K562 (cell line): ENCODE measurements at regions not wholly inside any gene's neighbourhood (a gene's known extent, or its start where the extent isn't known, plus 50 kb on each side); places are given as distances from the start of the nearest gene placed in this dataset.

Source experiments
- CREB1 ChIP-seq, 2 experiments: sonication (generic) in 1 of 2; formaldehyde crosslinking in 1 of 2; IDR thresholded peaks; 2 replicates each; pipeline versions ENCODE4 v1.6.1 to v1.8.0; 2012 to 2022; ENCODE audit warnings: inconsistent platforms in 1 of 2, mild to moderate bottlenecking in 1 of 2, missing genetic modification reagents in 1 of 2, moderate library complexity in 1 of 2
- GABPA ChIP-seq: fragments of 200-800 bp; sonication (Bioruptor generic); conservative IDR thresholded peaks from 2 replicates; pipeline ENCODE4 v1.6.1; 2016; ENCODE audit warnings: low read depth, missing genetic modification characterization, missing compliant biosample characterization
- SMARCA5 ChIP-seq: fragments of 450-650 bp; IDR thresholded peaks from 2 replicates; pipeline ENCODE4 v1.6.1; 2016
- SRSF1 ChIP-seq: fragments of 200-400 bp; formaldehyde crosslinking; IDR thresholded peaks from 2 replicates; pipeline ENCODE4 v1.6.1; 2017; ENCODE audit warnings: mild to moderate bottlenecking, low read depth, low read length, moderate library complexity
- TAL1 ChIP-seq: fragments of 450-650 bp; IDR thresholded peaks from 2 replicates; pipeline ENCODE4 v1.6.1; 2016; ENCODE audit warnings: mild to moderate bottlenecking
- TEAD4 ChIP-seq, 2 experiments: sonication (generic) in 1 of 2; formaldehyde crosslinking in 1 of 2; IDR thresholded peaks; 2 replicates each; pipeline versions ENCODE4 v1.6.1 to v1.8.0; 2012 to 2022; ENCODE audit warnings: borderline replicate concordance in 1 of 2, inconsistent platforms in 1 of 2, low read length in 1 of 2, mild to moderate bottlenecking in 1 of 2, missing genetic modification reagents in 1 of 2
- ZBTB17 ChIP-seq: fragments of 450-650 bp; formaldehyde crosslinking; IDR thresholded peaks from 2 replicates; pipeline ENCODE4 v1.4.0; 2020; ENCODE audit warnings: mild to moderate bottlenecking
- ZNF263 ChIP-seq: sonication (generic); formaldehyde crosslinking; IDR thresholded peaks from 2 replicates; pipeline ENCODE4 v1.8.0; 2022; ENCODE audit warnings: mild to moderate bottlenecking, missing genetic modification reagents, borderline replicate concordance
- ZNF324 ChIP-seq: fragments of 250-450 bp; sonication (Bioruptor Pico); IDR thresholded peaks from 2 replicates; pipeline ENCODE4 v1.4.0; 2020; ENCODE audit warnings: mild to moderate bottlenecking
- TF ChIP-seq, protein P1 (sequence below), 2 experiments: fragments of 450-650 bp in 1 of 2; sonication (generic) in 1 of 2; formaldehyde crosslinking in 1 of 2; IDR thresholded peaks in 1 of 2; conservative IDR thresholded peaks in 1 of 2; 2 replicates each; pipeline versions ENCODE4 v1.6.1 to v1.8.1; 2016 to 2023; ENCODE audit warnings: mild to moderate bottlenecking in 2 of 2, moderate library complexity in 2 of 2, inconsistent platforms in 1 of 2, missing genetic modification reagents in 1 of 2

DNA sequence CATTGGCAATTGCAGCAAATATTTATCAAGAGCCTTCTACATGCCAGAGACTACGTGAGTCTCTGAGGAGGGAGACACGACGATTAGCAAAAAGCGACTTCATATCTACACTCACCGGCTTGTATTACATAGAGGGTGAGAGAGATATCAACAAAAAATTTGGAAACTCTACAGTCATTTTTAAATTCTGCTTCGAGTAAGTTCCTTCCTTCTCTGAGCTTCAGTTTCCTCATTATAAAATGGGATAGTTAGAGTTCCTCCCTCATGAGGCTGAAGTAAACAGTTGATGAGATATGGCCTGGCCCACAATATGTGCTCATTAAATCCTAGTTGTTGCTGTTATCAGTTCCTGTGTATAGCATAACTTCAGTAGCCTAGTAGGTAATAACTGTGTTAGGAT, 64.1 kb upstream of the SIRPA start:
- TF ChIP-seq ZNF324 (CRISPR knock-in tag) (no peak), CREB1 (IDR thresholded peaks at IDR 0.05) (no peak), CREB1 (CRISPR knock-in tag; IDR thresholded peaks at IDR 0.05) (no peak), TAL1 (no peak), TEAD4 (IDR thresholded peaks at IDR 0.05; ENCODE audit: low read length) (no peak), TEAD4 (CRISPR knock-in tag; IDR thresholded peaks at IDR 0.05; ENCODE audit: borderline replicate concordance) (no peak), SMARCA5 (no peak), SRSF1 (no peak), ZBTB17 (CRISPR knock-in tag) (no peak), ZNF263 (no peak), GABPA (no peak)
- TF ChIP-seq, protein P1, sequence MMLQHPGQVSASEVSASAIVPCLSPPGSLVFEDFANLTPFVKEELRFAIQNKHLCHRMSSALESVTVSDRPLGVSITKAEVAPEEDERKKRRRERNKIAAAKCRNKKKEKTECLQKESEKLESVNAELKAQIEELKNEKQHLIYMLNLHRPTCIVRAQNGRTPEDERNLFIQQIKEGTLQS (IDR thresholded peaks at IDR 0.05), result no peak
- TF ChIP-seq, protein P1 (CRISPR knock-in tag; conservative IDR thresholded peaks at IDR 0.05), result no peak
